K562 (cell line): ENCODE measurements at regions not wholly inside any gene's neighbourhood (a gene's known extent, or its start where the extent isn't known, plus 50 kb on each side); places are given as distances from the start of the nearest gene placed in this dataset.

Source experiments
- ATAC-seq: fragments of 200-7000 bp; cut with Tn5 transposase; 3 replicates; pipeline ENCODE4 v1.9.1; 2020; ENCODE audit warnings: moderate library complexity
- BruUV-seq: library from RNA; stranded (reverse); fragments of 400-500 nt; replicated peaks from 2 replicates; lab custom pipeline; 2021; lab: Mats Ljungman, UMichigan
- CTCF ChIA-PET: fragments of 300-600 bp; formaldehyde crosslinking; extraction: SDS; loops from one replicate; lab custom pipeline; 2021; ENCODE audit warnings: low intra/inter-chr PET ratio; lab: Yijun Ruan, JAX
- POLR2A ChIA-PET: fragments of 300-600, 350-650 bp; sonication (Branson Sonifier 250); formaldehyde crosslinking; extraction: SDS; loops from one replicate; lab custom pipeline; 2021; ENCODE audit warnings: antibody characterized with exemption, inconsistent platforms; lab: Yijun Ruan, JAX
- DNase-seq, 4 experiments: peaks; one replicate each; pipeline versions ENCODE4 v3.0.0 to v3.0.0-alpha.2; 2011 to 2018; ENCODE audit warnings: low spot score in 3 of 4, mixed read lengths in 3 of 4; ENCODE audit errors: extremely low read depth in 1 of 4
- FAIRE-seq: peaks from 2 replicates; lab custom pipeline; 2011; peaks lifted over from hg19 to GRCh38; lab: Jason Lieb, UNC
- H2AFZ ChIP-seq: 2 replicates; pipeline ENCODE4 v1.6.0; 2011; ENCODE audit warnings: low read depth, low read length, control low read depth, inconsistent platforms
- H3K27ac ChIP-seq: fragments of 200-600 bp; 3 replicates; pipeline ENCODE4 v1.8.0; 2011; ENCODE audit warnings: low read depth, mild to moderate bottlenecking, control low read depth, inconsistent platforms, low read length, moderate library complexity, mixed read lengths; ENCODE audit errors: extremely low read depth
- H3K27me3 ChIP-seq, 2 experiments: fragments of 300-600 bp in 1 of 2; 2 replicates in 1 of 2; 3 replicates in 1 of 2; pipeline versions ENCODE4 v1.6.0 to v1.8.0; 2011; ENCODE audit warnings: inconsistent platforms in 2 of 2, low read length in 2 of 2, mild to moderate bottlenecking in 1 of 2, mixed read lengths in 1 of 2, moderate library complexity in 1 of 2; ENCODE audit not compliant: control insufficient read depth in 2 of 2, insufficient read depth in 2 of 2
- H3K36me3 ChIP-seq: fragments of 300-600 bp; 3 replicates; pipeline ENCODE4 v1.8.0; 2011; ENCODE audit warnings: mild to moderate bottlenecking, low read length, inconsistent platforms; ENCODE audit not compliant: control insufficient read depth, insufficient read depth
- H3K4me1 ChIP-seq, 2 experiments: fragments of 200-600 bp in 1 of 2; replicated peaks in 1 of 2; 2 replicates in 1 of 2; 3 replicates in 1 of 2; pipeline versions ENCODE4 v1.5.1 to v1.8.0; 2011; ENCODE audit warnings: inconsistent platforms in 2 of 2, low read length in 2 of 2, mild to moderate bottlenecking in 1 of 2, mixed read lengths in 1 of 2, moderate library complexity in 1 of 2; ENCODE audit not compliant: control insufficient read depth in 2 of 2, insufficient read depth in 2 of 2
- H3K4me2 ChIP-seq: 2 replicates; pipeline ENCODE4 v1.6.1; 2011; ENCODE audit warnings: low read length, control low read depth, inconsistent platforms, mixed read lengths; ENCODE audit not compliant: insufficient read depth
- H3K4me3 ChIP-seq: fragments of 200-600 bp; sonication (generic), shearing (Covaris generic); 2 replicates; pipeline ENCODE4 v1.5.1; 2016; ENCODE audit warnings: control low read depth, inconsistent platforms
- H3K79me2 ChIP-seq: fragments of 200-600 bp; 3 replicates; pipeline ENCODE4 v1.8.0; 2011; ENCODE audit warnings: low read length, inconsistent platforms; ENCODE audit not compliant: control insufficient read depth, insufficient read depth
- H3K9ac ChIP-seq, 2 experiments: 2 replicates each; pipeline versions ENCODE4 v1.6.0 to v1.6.1; 2011; ENCODE audit warnings: low read depth in 2 of 2, low read length in 2 of 2, control low read depth in 1 of 2, inconsistent platforms in 1 of 2, mild to moderate bottlenecking in 1 of 2, mixed read lengths in 1 of 2; ENCODE audit not compliant: insufficient read depth in 1 of 2
- H3K9me1 ChIP-seq: one replicate; pipeline ENCODE4 v1.6.0; 2011; ENCODE audit warnings: inconsistent platforms, mild to moderate bottlenecking, low read length, moderate library complexity; ENCODE audit not compliant: control insufficient read depth, insufficient read depth
- H3K9me3 ChIP-seq: replicated peaks from 2 replicates; pipeline ENCODE4 v1.5.1; 2011; ENCODE audit warnings: low read depth, low read length, inconsistent platforms; ENCODE audit not compliant: control insufficient read depth, insufficient read depth
- H4K20me1 ChIP-seq: replicated peaks from 2 replicates; pipeline ENCODE4 v1.6.1; 2011; ENCODE audit warnings: low read length, inconsistent platforms, mixed read lengths; ENCODE audit not compliant: control insufficient read depth, insufficient read depth
- ARHGAP35 ChIP-seq: fragments of 450-650 bp; IDR thresholded peaks from 2 replicates; pipeline ENCODE4 v1.6.1; 2018; ENCODE audit not compliant: partially characterized antibody
- BDP1 ChIP-seq: IDR thresholded peaks from 3 replicates; pipeline ENCODE4 v1.6.1; 2011; ENCODE audit not compliant: insufficient read length, insufficient read depth
- CEBPG ChIP-seq, 3 experiments: fragments of 200-800 bp in 1 of 3; sonication (Bioruptor generic) in 1 of 3; sonication (generic) in 1 of 3; formaldehyde crosslinking in 1 of 3; IDR thresholded peaks in 2 of 3; conservative IDR thresholded peaks in 1 of 3; 2 replicates each; pipeline versions ENCODE4 v1.6.1 to v1.8.0; 2016 to 2022; ENCODE audit warnings: missing compliant biosample characterization in 2 of 3, missing genetic modification characterization in 2 of 3, mild to moderate bottlenecking in 1 of 3, missing genetic modification reagents in 1 of 3
- EZH2 ChIP-seq: IDR thresholded peaks from 2 replicates; pipeline ENCODE4 v1.6.1; 2012; ENCODE audit warnings: low read depth, mild to moderate bottlenecking, inconsistent platforms, low read length, borderline replicate concordance
- HDAC3 ChIP-seq: fragments of 450-650 bp; IDR thresholded peaks from 2 replicates; pipeline ENCODE4 v1.6.1; 2018; ENCODE audit warnings: borderline replicate concordance, mild to moderate bottlenecking, moderate library complexity; ENCODE audit not compliant: partially characterized antibody
- KAT8 ChIP-seq: fragments of 450-650 bp; IDR thresholded peaks from 2 replicates; pipeline ENCODE4 v1.6.1; 2016; ENCODE audit warnings: low read depth, mild to moderate bottlenecking
- MCM5 ChIP-seq: fragments of 450-650 bp; IDR thresholded peaks from 2 replicates; pipeline ENCODE4 v1.6.1; 2016; ENCODE audit warnings: low read depth
- NFIX ChIP-seq: fragments of 250-450 bp; sonication (Bioruptor Pico); IDR thresholded peaks from 2 replicates; pipeline ENCODE4 v1.4.0; 2020; ENCODE audit warnings: low read depth, mild to moderate bottlenecking, moderate library complexity
- TAF1 ChIP-seq: IDR thresholded peaks from 2 replicates; pipeline ENCODE4 v1.6.1; 2011; ENCODE audit warnings: mild to moderate bottlenecking, low read length, moderate library complexity; ENCODE audit not compliant: insufficient read depth, control insufficient read depth, severe bottlenecking; ENCODE audit errors: extremely low read depth
- TAL1 ChIP-seq: fragments of 450-650 bp; IDR thresholded peaks from 2 replicates; pipeline ENCODE4 v1.6.1; 2016; ENCODE audit warnings: mild to moderate bottlenecking
- TGIF2 ChIP-seq: sonication (generic); formaldehyde crosslinking; IDR thresholded peaks from 2 replicates; pipeline ENCODE4 v1.8.1; 2022; ENCODE audit warnings: mild to moderate bottlenecking, missing genetic modification reagents, moderate library complexity
- ZBTB1 ChIP-seq: sonication (generic); formaldehyde crosslinking; IDR thresholded peaks from 2 replicates; pipeline ENCODE4 v1.8.1; 2023; ENCODE audit warnings: missing genetic modification reagents, low read depth, mild to moderate bottlenecking, borderline replicate concordance
- ZNF23 ChIP-seq: fragments of 250-450 bp; sonication (Bioruptor Pico); IDR thresholded peaks from 2 replicates; pipeline ENCODE4 v1.4.0; 2020; ENCODE audit warnings: mild to moderate bottlenecking
- in situ Hi-C: fragments of 300-500 bp; cut with MboI; formaldehyde crosslinking; loops from 4 replicates; pipeline ENCODE4 v1.15.0; 2018; ENCODE audit warnings: inconsistent platforms, mixed read lengths
- intact Hi-C: fragments of 100-400 bp; cut with micrococcal nuclease; formaldehyde crosslinking; loops from 2 replicates; pipeline ENCODE4 v1.14.2; 2022
- TF ChIP-seq, protein P1 (sequence below): fragments of 250-450 bp; sonication (Bioruptor Pico); IDR thresholded peaks from 2 replicates; pipeline ENCODE4 v1.5.0; 2020; ENCODE audit warnings: mild to moderate bottlenecking

DNA sequence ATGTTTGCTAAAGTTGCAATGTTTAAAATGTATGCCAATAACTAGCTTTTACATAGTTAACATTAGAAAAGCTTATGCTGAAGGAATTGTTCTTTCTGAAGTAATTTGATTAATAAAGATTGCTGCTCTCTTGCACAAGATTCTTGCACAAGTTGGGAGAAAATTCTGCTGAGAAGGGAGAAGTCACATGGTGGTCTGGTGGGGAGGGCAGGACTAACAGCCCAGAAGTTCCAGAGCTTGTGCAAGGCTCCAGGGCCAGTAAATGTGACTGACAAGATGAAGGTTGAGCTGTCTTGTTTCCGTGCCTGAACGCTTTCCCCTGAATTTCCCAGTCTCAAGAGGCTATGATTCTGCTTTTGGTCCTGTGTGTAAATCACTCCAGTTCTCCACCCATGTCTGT is 112.9 kb upstream of the VCX start (continued):
- TF ChIP-seq KAT8 = no peak
- TF ChIP-seq, all 486 proteins: peak for 0

DNA sequence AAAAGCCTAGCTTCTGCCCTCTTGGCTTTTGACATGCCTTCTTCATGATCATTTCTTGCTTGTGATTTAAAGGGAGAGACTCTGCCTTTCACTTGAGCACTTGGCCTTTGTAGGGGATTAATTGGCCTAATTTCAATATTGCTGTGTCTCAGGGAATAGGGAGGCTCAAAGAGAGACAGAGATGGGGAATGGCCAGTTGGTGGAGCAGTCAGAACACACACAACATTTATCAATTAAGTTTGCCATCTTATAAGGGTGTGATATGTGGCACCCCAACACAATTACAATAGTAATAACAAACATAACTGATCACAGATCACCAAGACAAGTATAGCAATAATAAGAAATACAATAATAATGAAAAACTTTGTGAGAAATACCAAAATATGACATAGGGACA is 122.5 kb upstream of the VCX start:
- Histone ChIP-seq H3K9ac (no peak overlapping the region), H3K4me2 (no peak overlapping the region), H3K9me3 (no peaks in the 10 kb centered on the region), H3K9me1 (no peaks in the 10 kb centered on the region), H3K36me3 (no peaks in the 10 kb centered on the region), H3K79me2 (no peaks in the 10 kb centered on the region), H2AFZ (no peak overlapping the region), H3K27ac (no peak overlapping the region), H3K4me3 (no peak overlapping the region), H4K20me1 (no peaks in the 10 kb centered on the region), H3K27me3 (no peaks in the 10 kb centered on the region), H3K4me1 (no peaks in the 10 kb centered on the region)
- ChIA-PET CTCF (no interaction called here), POLR2A (interaction anchor here (0.6 kb wide), 1 partner anchor 10 kb away, joined by 3 read pairs; no protein-coding TSS in a partner anchor)
- BruUV-seq = no TSS peak
- FAIRE-seq = no peak
- no peak for DNase-seq
- in situ Hi-C loops (no loop called here), intact Hi-C loops (no loop called here)
- ATAC-seq = no peak
- no peak for TF ChIP-seq NFIX (CRISPR knock-in tag)
- no peak for TF ChIP-seq CEBPG (CRISPR knock-in tag; IDR thresholded peaks at IDR 0.05)
- no peak for TF ChIP-seq CEBPG (tag; conservative IDR thresholded peaks at IDR 0.05 in 1 of 2, IDR thresholded peaks at IDR 0.05 in 1 of 2)
- TF ChIP-seq TGIF2 (CRISPR knock-in tag) = no peak
- no peak for TF ChIP-seq ZNF23
- TF ChIP-seq, protein P1, sequence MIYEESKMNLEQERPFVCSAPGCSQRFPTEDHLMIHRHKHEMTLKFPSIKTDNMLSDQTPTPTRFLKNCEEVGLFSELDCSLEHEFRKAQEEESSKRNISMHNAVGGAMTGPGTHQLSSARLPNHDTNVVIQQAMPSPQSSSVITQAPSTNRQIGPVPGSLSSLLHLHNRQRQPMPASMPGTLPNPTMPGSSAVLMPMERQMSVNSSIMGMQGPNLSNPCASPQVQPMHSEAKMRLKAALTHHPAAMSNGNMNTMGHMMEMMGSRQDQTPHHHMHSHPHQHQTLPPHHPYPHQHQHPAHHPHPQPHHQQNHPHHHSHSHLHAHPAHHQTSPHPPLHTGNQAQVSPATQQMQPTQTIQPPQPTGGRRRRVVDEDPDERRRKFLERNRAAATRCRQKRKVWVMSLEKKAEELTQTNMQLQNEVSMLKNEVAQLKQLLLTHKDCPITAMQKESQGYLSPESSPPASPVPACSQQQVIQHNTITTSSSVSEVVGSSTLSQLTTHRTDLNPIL = no peak
- TF ChIP-seq TAF1 = no peak
- no peak for TF ChIP-seq ZBTB1 (CRISPR knock-in tag)
- no peak for TF ChIP-seq ARHGAP35
- no peak for TF ChIP-seq EZH2
- no peak for TF ChIP-seq HDAC3
- no peak for TF ChIP-seq TAL1
- no peak for TF ChIP-seq BDP1
- no peak for TF ChIP-seq MCM5
